OCI-LY7 (cell line): ENCODE measurements at regions not wholly inside any gene's neighbourhood (a gene's known extent, or its start where the extent isn't known, plus 50 kb on each side); places are given as distances from the start of the nearest gene placed in this dataset.

ENCODE experiments used
- EZH2phosphoT487 ChIP-seq: fragments of 200-600 bp; sonication (generic); IDR thresholded peaks from 2 replicates; pipeline ENCODE4 v1.6.1; 2018; ENCODE audit warnings: low read depth, borderline replicate concordance, mild to moderate bottlenecking, mixed run types, antibody characterized with exemption, low read length, moderate library complexity, mixed read lengths
- TF ChIP-seq, protein P1 (sequence below): fragments of 200-600 bp; sonication (generic); conservative IDR thresholded peaks from 2 replicates; pipeline ENCODE4 v1.5.1; 2014; ENCODE audit warnings: mild to moderate bottlenecking, antibody characterized with exemption, low read length, moderate library complexity, mixed read lengths

DNA sequence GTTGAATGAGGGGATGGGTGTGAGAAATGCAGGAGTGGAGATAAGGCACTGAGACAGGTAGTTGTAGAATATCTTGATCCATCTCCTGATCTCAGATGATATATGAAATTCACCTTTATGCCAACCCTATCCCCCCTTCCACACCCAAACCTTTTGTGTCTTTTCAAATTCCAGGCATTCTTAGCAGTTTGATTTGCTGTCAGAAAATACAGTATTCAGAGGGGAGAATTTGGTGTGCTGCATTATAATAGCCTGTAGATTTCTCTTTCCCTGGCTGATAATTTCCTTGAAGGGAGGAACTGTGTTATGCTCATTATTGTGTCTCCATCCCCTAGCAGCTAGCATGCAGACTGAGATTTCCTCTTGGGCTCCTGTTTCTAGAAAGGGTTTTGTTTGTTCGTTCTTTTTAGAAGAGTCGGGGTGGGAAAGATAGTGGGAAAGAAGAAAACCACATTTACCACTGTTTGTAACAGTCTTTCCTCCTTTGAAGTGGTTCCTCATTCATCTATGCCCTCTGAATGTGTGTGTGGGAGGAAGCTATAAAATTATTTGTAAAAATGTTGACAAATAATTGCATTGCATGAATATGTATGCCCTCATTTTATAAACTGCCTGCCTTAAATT lies 373.4 kb downstream of the DIPK2A start:
- TF ChIP-seq, protein P1, sequence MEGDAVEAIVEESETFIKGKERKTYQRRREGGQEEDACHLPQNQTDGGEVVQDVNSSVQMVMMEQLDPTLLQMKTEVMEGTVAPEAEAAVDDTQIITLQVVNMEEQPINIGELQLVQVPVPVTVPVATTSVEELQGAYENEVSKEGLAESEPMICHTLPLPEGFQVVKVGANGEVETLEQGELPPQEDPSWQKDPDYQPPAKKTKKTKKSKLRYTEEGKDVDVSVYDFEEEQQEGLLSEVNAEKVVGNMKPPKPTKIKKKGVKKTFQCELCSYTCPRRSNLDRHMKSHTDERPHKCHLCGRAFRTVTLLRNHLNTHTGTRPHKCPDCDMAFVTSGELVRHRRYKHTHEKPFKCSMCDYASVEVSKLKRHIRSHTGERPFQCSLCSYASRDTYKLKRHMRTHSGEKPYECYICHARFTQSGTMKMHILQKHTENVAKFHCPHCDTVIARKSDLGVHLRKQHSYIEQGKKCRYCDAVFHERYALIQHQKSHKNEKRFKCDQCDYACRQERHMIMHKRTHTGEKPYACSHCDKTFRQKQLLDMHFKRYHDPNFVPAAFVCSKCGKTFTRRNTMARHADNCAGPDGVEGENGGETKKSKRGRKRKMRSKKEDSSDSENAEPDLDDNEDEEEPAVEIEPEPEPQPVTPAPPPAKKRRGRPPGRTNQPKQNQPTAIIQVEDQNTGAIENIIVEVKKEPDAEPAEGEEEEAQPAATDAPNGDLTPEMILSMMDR: no peak
- no peak for TF ChIP-seq EZH2phosphoT487
